Heart left ventricle (tissue), 16 donors: ENCODE measurements at regions not wholly inside any gene's neighbourhood (a gene's known extent, or its start where the extent isn't known, plus 50 kb on each side); places are given as distances from the start of the nearest gene placed in this dataset.

ENCODE experiments used
- ATAC-seq, 4 donors: fragments of 200-7000 bp; cut with Tn5 transposase; one replicate each; pipeline ENCODE4 v1.9.1; 2020 to 2022; ENCODE audit warnings: moderate library complexity in 4 of 4, mild to moderate bottlenecking in 3 of 4, moderate number of reproducible peaks in 1 of 4
- DNase-seq, 5 donors: peaks; one replicate each; pipeline ENCODE4 v3.0.0-alpha.2; 2020
- H3K27ac ChIP-seq, 12 donors: fragments of 200-600 bp; sonication (generic) in 4 of 12; one replicate each; pipeline versions ENCODE4 v1.5.0 to v1.8.0; 2016 to 2022; ENCODE audit warnings: mild to moderate bottlenecking in 2 of 12
- H3K27me3 ChIP-seq, 9 donors: fragments of 200-600 bp; sonication (generic) in 2 of 9; one replicate each; pipeline versions ENCODE4 v1.5.1 to v1.8.0; 2016 to 2022; ENCODE audit warnings: mild to moderate bottlenecking in 3 of 9
- H3K36me3 ChIP-seq, 9 donors: fragments of 200-600 bp; sonication (generic) in 2 of 9; one replicate each; pipeline versions ENCODE4 v1.5.0 to v1.8.0; 2018 to 2022; ENCODE audit warnings: mild to moderate bottlenecking in 2 of 9
- H3K4me1 ChIP-seq, 12 donors: fragments of 200-600 bp; sonication (generic) in 4 of 12; one replicate each; pipeline versions ENCODE4 v1.5.0 to v1.8.0; 2016 to 2022; ENCODE audit warnings: mild to moderate bottlenecking in 3 of 12
- H3K4me3 ChIP-seq, 12 donors: fragments of 200-600 bp; sonication (generic) in 4 of 12; one replicate each; pipeline versions ENCODE4 v1.5.0 to v1.8.0; 2017 to 2022; ENCODE audit warnings: mild to moderate bottlenecking in 9 of 12, moderate library complexity in 4 of 12
- H3K9me3 ChIP-seq, 12 donors: fragments of 200-600 bp; sonication (generic) in 4 of 12; one replicate each; pipeline versions ENCODE4 v1.5.0 to v1.8.0; 2016 to 2022; ENCODE audit warnings: mild to moderate bottlenecking in 1 of 12
- CTCF ChIP-seq, 12 donors: fragments of 200-600 bp; sonication (generic) in 4 of 12; IDR thresholded peaks; one replicate each; pipeline versions ENCODE4 v1.5.0 to v1.8.0; 2018 to 2022; ENCODE audit warnings: antibody characterized with exemption in 12 of 12, mild to moderate bottlenecking in 5 of 12
- POLR2A ChIP-seq, 2 donors: fragments of 450-650 bp; IDR thresholded peaks; one replicate each; pipeline ENCODE4 v1.6.1; 2017; ENCODE audit warnings: antibody characterized with exemption in 2 of 2, mild to moderate bottlenecking in 2 of 2, moderate library complexity in 2 of 2
- WGBS, 4 donors: extraction: QIAGEN DNeasy Blood & Tissue Kit in 2 of 4; methylation state at CpG; one replicate each; pipeline versions ENCODE4 v1.1.5 to v1.1.7; 2013 to 2018; 5-methylcytosine and 5-hydroxymethylcytosine counted together
- intact Hi-C, 10 donors: fragments of 100-400 bp; cut with DNase I; formaldehyde crosslinking; loops; one replicate each; pipeline versions ENCODE4 v1.11.1 to v1.14.2; 2022
- donor health status: ischemic (EF 13 %, LVEDD 7.1; RV severe dilation, severe dysfunction).
- donor health status: healthy with polysubstance abuse.
- donor health status: DM: no; HTN: yes; CAD: no.
- donor health status: DM: no; HTN: no; CAD: no.
- donor health status: ischemic (EF 25% LVEDD 6.9; RV normal size, moderate dysfunction).
- donor health status: ischemic (EF 25% LVEDD 5.7; RV mildly dilated, moderate dysfunction).
- donor health status: healthy.
- donor health status: DM: yes; HTN: yes; CAD: no.
- donor health status: ischemic (EF 35%, LVEDD 5.7; RV mildly dilated, moderate dysfunction).
- donor health status: nonischemic (EF 11% LVEDD 7.7; RV severe dilation, severe dysfunction).
- donor health status: DM: yes; HTN: yes; CAD: no.
- donor health status: PGD.
- donor health status: ischemic (EF 29% LVEDD 5.4; RV normal size, mild dysfunction).
- donor health status: nonischemic (EF 23%, LVEDD 6.1; RV moderate dilation, normal function).

GRCh38 chrX:22652596-22652995, 347.2 kb upstream of the DDX53 start:
- H3K27ac ChIP-seq: peak overlapping the region in 1 of 12 donors; percentile 56
- intact Hi-C loops: no loop called here
- 38 to 46% (median 42%) methylated on average over 6 of the region's 6 CpGs for WGBS, 4 donors
- no peaks in the 10 kb centered on the region for H3K4me1 ChIP-seq
- H3K27me3 ChIP-seq: no peaks in the 10 kb centered on the region
- no peak for TF ChIP-seq POLR2A (IDR thresholded peaks at IDR 0.05)
- TF ChIP-seq CTCF (IDR thresholded peaks at IDR 0.05): no peak
- H3K9me3 ChIP-seq: no peaks in the 10 kb centered on the region
- no peak overlapping the region for H3K4me3 ChIP-seq
- no peak for DNase-seq
- no peaks in the 10 kb centered on the region for H3K36me3 ChIP-seq
- ATAC-seq: peak in 1 of 4 donors; percentile 65

- H3K27ac ChIP-seq: no peak overlapping the region
- no peaks in the 10 kb centered on the region for H3K27me3 ChIP-seq
- no peaks in the 10 kb centered on the region for H3K36me3 ChIP-seq
- no peaks in the 10 kb centered on the region for H3K4me1 ChIP-seq
- WGBS, 4 donors: 48 to 58% (median 51%) methylated on average over 2 of the region's 2 CpGs
- no peak for DNase-seq
- intact Hi-C loops: no loop called here
- TF ChIP-seq CTCF (IDR thresholded peaks at IDR 0.05) (no peak), POLR2A (IDR thresholded peaks at IDR 0.05) (no peak)
- no peak for ATAC-seq
- no peak overlapping the region for H3K4me3 ChIP-seq
- no peaks in the 10 kb centered on the region for H3K9me3 ChIP-seq
Observed at GRCh38 chrX:22660756-22661155, 339.0 kb upstream of the DDX53 start.

GRCh38 chrX:22662776-22663175, 337.0 kb upstream of the DDX53 start:
- intact Hi-C loops: no loop called here

GRCh38 chrX:22664826-22665225, 334.9 kb upstream of the DDX53 start:
- Histone ChIP-seq H3K9me3 (no peaks in the 10 kb centered on the region), H3K27ac (no peak overlapping the region), H3K27me3 (no peaks in the 10 kb centered on the region), H3K4me1 (no peaks in the 10 kb centered on the region), H3K4me3 (no peak overlapping the region), H3K36me3 (no peaks in the 10 kb centered on the region)
- intact Hi-C loops: no loop called here
- TF ChIP-seq POLR2A (IDR thresholded peaks at IDR 0.05): no peak
- no peak for TF ChIP-seq CTCF (IDR thresholded peaks at IDR 0.05)
- ATAC-seq (no peak), DNase-seq (no peak)
- WGBS, 4 donors: 84 to 85% (median 84%) methylated on average over 3 of the region's 3 CpGs

More at GRCh38 chrX:22662776-22663175, 337.0 kb upstream of the DDX53 start:
- Histone ChIP-seq H3K4me3 (no peak overlapping the region), H3K9me3 (no peaks in the 10 kb centered on the region), H3K27me3 (no peaks in the 10 kb centered on the region), H3K36me3 (no peaks in the 10 kb centered on the region), H3K4me1 (no peaks in the 10 kb centered on the region), H3K27ac (no peak overlapping the region)
- no peak for ATAC-seq
- TF ChIP-seq POLR2A (IDR thresholded peaks at IDR 0.05) (no peak), CTCF (IDR thresholded peaks at IDR 0.05) (no peak)
- no peak for DNase-seq
- 63 to 98% (median 85%) methylated on average over 1 of the region's 1 CpG for WGBS, 4 donors
